HCT116 (cell line): ENCODE measurements at regions not wholly inside any gene's neighbourhood (a gene's known extent, or its start where the extent isn't known, plus 50 kb on each side); places are given as distances from the start of the nearest gene placed in this dataset.
A peak's percentile ranks its signal among the peaks of the same experiment; 100 is the strongest.

Source experiments
- ATAC-seq: fragments of 200-7000 bp; cut with Tn5 transposase; 2 replicates; pipeline ENCODE4 v1.9.1; 2020; ENCODE audit warnings: mild to moderate bottlenecking, moderate library complexity
- BruUV-seq: library from RNA; stranded (reverse); fragments of 400-500 nt; replicated peaks from 2 replicates; lab custom pipeline; 2021; lab: Mats Ljungman, UMichigan
- CTCF ChIA-PET: fragments of 300-600 bp; sonication (Branson Sonifier 250); formaldehyde crosslinking; loops from one replicate; lab custom pipeline; 2021; ENCODE audit warnings: antibody characterized with exemption; lab: Charles Lee
- POLR2A ChIA-PET: fragments of 300-600, 350-600 bp; sonication (Branson Sonifier 250); formaldehyde crosslinking; loops from one replicate; lab custom pipeline; 2021; ENCODE audit warnings: antibody characterized with exemption; lab: Charles Lee
- RAD21 ChIA-PET, 2 experiments: fragments of 300-600 bp; sonication (Branson Sonifier 250); formaldehyde crosslinking; loops; one replicate each; lab custom pipeline; 2023; ENCODE audit warnings: low total read pairs in 2 of 2; ENCODE audit not compliant: uncharacterized antibody in 2 of 2, unreplicated experiment in 2 of 2, low non-redundant PET in 1 of 2; lab: Charles Lee
- DNase-seq: peaks from one replicate; pipeline ENCODE4 v3.0.0-alpha.2; 2010; ENCODE audit warnings: low read depth, low spot score
- H2AFZ ChIP-seq: fragments of 200-600 bp; shearing (Covaris generic), sonication (generic); 2 replicates; pipeline ENCODE4 v1.6.1; 2017; ENCODE audit warnings: low read depth, mixed run types, mixed read lengths, antibody characterized with exemption, low read length; ENCODE audit not compliant: poor library complexity, severe bottlenecking
- H3K27ac ChIP-seq: 2 replicates; pipeline ENCODE4 v1.5.1; 2012; ENCODE audit warnings: low read depth, low read length
- H3K27me3 ChIP-seq: fragments of 200-600 bp; sonication (generic); 2 replicates; pipeline ENCODE4 v1.6.1; 2016; ENCODE audit warnings: mixed run types, low read length, mixed read lengths; ENCODE audit not compliant: insufficient read depth
- H3K36me3 ChIP-seq, 2 experiments: fragments of 200-500 bp in 1 of 2; fragments of 200-600 bp in 1 of 2; sonication (Bioruptor generic) in 1 of 2; sonication (generic) in 1 of 2; 2 replicates each; pipeline versions ENCODE4 v1.5.1 to v1.6.1; 2014 to 2016; ENCODE audit warnings: low read length in 2 of 2, inconsistent platforms in 1 of 2, mixed read lengths in 1 of 2, mixed run types in 1 of 2; ENCODE audit not compliant: insufficient read depth in 2 of 2, control insufficient read depth in 1 of 2
- H3K4me1 ChIP-seq, 2 experiments: fragments of 200-600 bp in 1 of 2; sonication (generic) in 1 of 2; 2 replicates each; pipeline versions ENCODE4 v1.5.1 to v1.6.1; 2012 to 2017; ENCODE audit warnings: low read length in 2 of 2, inconsistent platforms in 1 of 2, mild to moderate bottlenecking in 1 of 2, mixed read lengths in 1 of 2, mixed run types in 1 of 2, moderate library complexity in 1 of 2; ENCODE audit not compliant: insufficient read depth in 2 of 2, control insufficient read depth in 1 of 2
- H3K4me2 ChIP-seq: fragments of 200-600 bp; sonication (generic); 2 replicates; pipeline ENCODE4 v1.6.1; 2017; ENCODE audit warnings: mixed run types, low read length, mixed read lengths
- H3K4me3 ChIP-seq, 2 experiments: fragments of 200-600 bp in 1 of 2; sonication (generic) in 1 of 2; replicated peaks in 1 of 2; 2 replicates each; pipeline ENCODE4 v1.5.1; 2011 to 2016; ENCODE audit warnings: low read length in 2 of 2, control low read depth in 1 of 2, low read depth in 1 of 2, mild to moderate bottlenecking in 1 of 2, mixed read lengths in 1 of 2, mixed run types in 1 of 2
- H3K79me2 ChIP-seq: fragments of 200-600 bp; sonication (generic); 2 replicates; pipeline ENCODE4 v1.6.1; 2017; ENCODE audit warnings: mild to moderate bottlenecking, mixed run types, low read length, moderate library complexity, mixed read lengths; ENCODE audit not compliant: insufficient read depth
- H3K9ac ChIP-seq: fragments of 200-600 bp; sonication (generic); 2 replicates; pipeline ENCODE4 v1.6.1; 2016; ENCODE audit warnings: low read length, mixed read lengths
- H3K9me2 ChIP-seq: fragments of 200-600 bp; sonication (generic), shearing (Covaris generic); 2 replicates; pipeline ENCODE4 v1.6.1; 2017; ENCODE audit warnings: mixed run types, mild to moderate bottlenecking, moderate library complexity; ENCODE audit not compliant: insufficient read depth
- H3K9me3 ChIP-seq, 2 experiments: fragments of 200-500 bp in 1 of 2; fragments of 200-600 bp in 1 of 2; sonication (Bioruptor generic) in 1 of 2; sonication (generic) in 1 of 2; 2 replicates each; pipeline ENCODE4 v1.6.1; 2014 to 2017; ENCODE audit warnings: low read length in 2 of 2, mixed read lengths in 2 of 2, inconsistent platforms in 1 of 2, low read depth in 1 of 2, mild to moderate bottlenecking in 1 of 2, mixed run types in 1 of 2, moderate library complexity in 1 of 2; ENCODE audit not compliant: control insufficient read depth in 1 of 2, insufficient read depth in 1 of 2
- H4K20me1 ChIP-seq: fragments of 200-600 bp; sonication (generic), shearing (Covaris generic); 2 replicates; pipeline ENCODE4 v1.6.1; 2017; ENCODE audit warnings: mixed run types, mild to moderate bottlenecking, moderate library complexity; ENCODE audit not compliant: insufficient read depth
- CTCF ChIP-seq, 3 experiments: fragments of 200-600 bp in 1 of 3; sonication (generic) in 1 of 3; IDR thresholded peaks in 2 of 3; conservative IDR thresholded peaks in 1 of 3; 2 replicates each; pipeline ENCODE4 v1.5.1; 2012 to 2017; ENCODE audit warnings: low read depth in 2 of 3, low read length in 2 of 3, antibody characterized with exemption in 1 of 3, borderline replicate concordance in 1 of 3, control low read depth in 1 of 3, mild to moderate bottlenecking in 1 of 3, mixed read lengths in 1 of 3, mixed run types in 1 of 3, moderate library complexity in 1 of 3; ENCODE audit not compliant: insufficient read depth in 1 of 3
- EGR1 ChIP-seq: IDR thresholded peaks from 2 replicates; pipeline ENCODE4 v1.6.1; 2012; ENCODE audit warnings: low read depth
- EZH2phosphoT487 ChIP-seq: fragments of 200-600 bp; IDR thresholded peaks from 2 replicates; pipeline ENCODE4 v1.6.1; 2018; ENCODE audit warnings: antibody characterized with exemption, borderline replicate concordance
- POLR2AphosphoS5 ChIP-seq: IDR thresholded peaks from 2 replicates; pipeline ENCODE4 v1.6.1; 2011; ENCODE audit warnings: mild to moderate bottlenecking, low read depth, low read length, moderate library complexity
- TCF7L2 ChIP-seq: IDR thresholded peaks from 2 replicates; pipeline ENCODE4 v1.7.0; 2011; ENCODE audit warnings: borderline replicate concordance, inconsistent platforms; ENCODE audit not compliant: insufficient read depth, insufficient read length; ENCODE audit errors: extremely low read depth
- YY1 ChIP-seq: IDR thresholded peaks from 2 replicates; pipeline ENCODE4 v1.6.1; 2011; ENCODE audit warnings: low read length, low read depth, moderate library complexity, mild to moderate bottlenecking; ENCODE audit not compliant: insufficient replicate concordance; ENCODE audit errors: extremely low read depth
- intact Hi-C: fragments of 100-400 bp; cut with micrococcal nuclease; formaldehyde crosslinking; loops from 2 replicates; pipeline ENCODE4 v1.10.0; 2022

- no peaks in the 10 kb centered on the region for H3K79me2 ChIP-seq
- no peak overlapping the region for H3K4me2 ChIP-seq
- BruUV-seq: no TSS peak
- CTCF ChIA-PET: no interaction called here
- peak overlapping the region; percentile 75 for H2AFZ ChIP-seq
- POLR2A ChIA-PET: no interaction called here
- no peak overlapping the region for H3K4me3 ChIP-seq
- H3K9me3 ChIP-seq: no peaks in the 10 kb centered on the region
- DNase-seq (no peak), ATAC-seq (no peak)
- no peaks in the 10 kb centered on the region for H3K9me2 ChIP-seq
- intact Hi-C loops: no loop called here
- H3K9ac ChIP-seq: no peak overlapping the region
- no peaks in the 10 kb centered on the region for H4K20me1 ChIP-seq
- no peak for TF ChIP-seq YY1
- TF ChIP-seq TCF7L2: no peak
- TF ChIP-seq EZH2phosphoT487: no peak
- H3K27me3 ChIP-seq: no peaks in the 10 kb centered on the region
- RAD21 ChIA-PET: no interaction called here
- no peak overlapping the region for H3K27ac ChIP-seq
- H3K4me1 ChIP-seq: no peaks in the 10 kb centered on the region
- no peaks in the 10 kb centered on the region for H3K36me3 ChIP-seq
These were observed 1185.8 kb upstream of the ALCAM start for GRCh38 chr3:104180906-104181305.

GRCh38 chr3:104190681-104191080, 1176.0 kb upstream of the ALCAM start:
- Histone ChIP-seq H3K4me3 (no peak overlapping the region), H3K79me2 (no peaks in the 10 kb centered on the region), H3K9me2 (no peaks in the 10 kb centered on the region), H2AFZ (peak overlapping the region; percentile 8), H3K27ac (no peak overlapping the region), H3K4me1 (0 out of 4 replicates have a peak, but pooled peaks cover 0 to 4% of the 10 kb centered on the region in 2 experiments), H3K4me2 (no peak overlapping the region), H3K9me3 (no peaks in the 10 kb centered on the region), H4K20me1 (no peaks in the 10 kb centered on the region), H3K27me3 (no peaks in the 10 kb centered on the region), H3K36me3 (no peaks in the 10 kb centered on the region), H3K9ac (no peak overlapping the region)
- RAD21 ChIA-PET: no interaction called here
- CTCF ChIA-PET: no interaction called here
- no TSS peak for BruUV-seq
- ATAC-seq: no peak
- TF ChIP-seq EGR1 (no peak), EZH2phosphoT487 (no peak), CTCF (IDR thresholded peaks at IDR 0.05 in 2 of 3, conservative IDR thresholded peaks at IDR 0.05 in 1 of 3; ENCODE audit: borderline replicate concordance in 1 of 3, insufficient read depth in 1 of 3, low read depth in 2 of 3, low read length in 2 of 3) (no peak), POLR2AphosphoS5 (no peak)
- no peak for DNase-seq
- POLR2A ChIA-PET: interaction anchor here (1.1 kb wide), 1 partner anchor 214 kb away, joined by 3 read pairs; no protein-coding TSS in a partner anchor
- intact Hi-C loops: no loop called here
